ENCODE measurements at regions not wholly inside any gene's neighbourhood (a gene's known extent, or its start where the extent isn't known, plus 50 kb on each side); places are given as distances from the start of the nearest gene placed in this dataset.

DNA sequence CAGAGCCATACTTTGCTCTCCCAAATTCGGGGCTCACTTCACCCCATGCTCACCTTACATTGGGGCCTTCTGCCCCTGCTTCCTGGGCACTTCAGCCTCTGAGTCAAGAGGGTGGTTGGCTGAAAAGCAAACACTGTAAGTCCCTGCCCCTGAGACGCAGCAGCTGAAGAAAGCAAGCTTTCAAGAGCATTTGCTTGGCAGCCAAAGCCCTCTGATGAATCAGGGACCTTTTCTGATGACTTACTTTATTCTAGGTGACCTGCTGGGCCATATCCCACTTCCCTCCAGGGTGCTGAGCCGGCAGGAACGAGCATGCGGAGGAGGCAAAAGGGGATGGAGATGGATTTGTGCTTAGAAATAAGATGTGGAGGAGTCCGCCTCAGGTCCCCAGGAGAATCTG is 147.0 kb upstream of the TNRC6C start:
- Histone ChIP-seq H4K20me1 (ENCODE audit: control insufficient read depth, insufficient read depth, low read depth, low read length) (no peaks in the 10 kb centered on the region), H3K27me3 (ENCODE audit: control insufficient read depth, low read length) (no peaks in the 10 kb centered on the region), H3K27ac (ENCODE audit: low read depth, low read length) (no peak overlapping the region), H3F3A (ENCODE audit: control insufficient read depth, insufficient read depth) (no peaks in the 10 kb centered on the region), H3K4me1 (ENCODE audit: control insufficient read depth, low read length) (no peaks in the 10 kb centered on the region), H3K9me3 (ENCODE audit: control insufficient read depth, insufficient read depth, low read length) (no peaks in the 10 kb centered on the region), H3K4me3 (ENCODE audit: low read length) (no peak overlapping the region), H3K36me3 (ENCODE audit: control insufficient read depth, low read length) (no peaks in the 10 kb centered on the region), H3K79me2 (ENCODE audit: control insufficient read depth, low read length) (no peaks in the 10 kb centered on the region), H3K9me2 (replicated peaks; ENCODE audit: control insufficient read depth, low read length) (no peaks in the 10 kb centered on the region), H3K4me2 (ENCODE audit: low read length) (no peak overlapping the region)
- TF ChIP-seq EZH2phosphoT487 (IDR thresholded peaks at IDR 0.05; ENCODE audit: borderline replicate concordance, low read length): no peak
- TF ChIP-seq, protein P1, sequence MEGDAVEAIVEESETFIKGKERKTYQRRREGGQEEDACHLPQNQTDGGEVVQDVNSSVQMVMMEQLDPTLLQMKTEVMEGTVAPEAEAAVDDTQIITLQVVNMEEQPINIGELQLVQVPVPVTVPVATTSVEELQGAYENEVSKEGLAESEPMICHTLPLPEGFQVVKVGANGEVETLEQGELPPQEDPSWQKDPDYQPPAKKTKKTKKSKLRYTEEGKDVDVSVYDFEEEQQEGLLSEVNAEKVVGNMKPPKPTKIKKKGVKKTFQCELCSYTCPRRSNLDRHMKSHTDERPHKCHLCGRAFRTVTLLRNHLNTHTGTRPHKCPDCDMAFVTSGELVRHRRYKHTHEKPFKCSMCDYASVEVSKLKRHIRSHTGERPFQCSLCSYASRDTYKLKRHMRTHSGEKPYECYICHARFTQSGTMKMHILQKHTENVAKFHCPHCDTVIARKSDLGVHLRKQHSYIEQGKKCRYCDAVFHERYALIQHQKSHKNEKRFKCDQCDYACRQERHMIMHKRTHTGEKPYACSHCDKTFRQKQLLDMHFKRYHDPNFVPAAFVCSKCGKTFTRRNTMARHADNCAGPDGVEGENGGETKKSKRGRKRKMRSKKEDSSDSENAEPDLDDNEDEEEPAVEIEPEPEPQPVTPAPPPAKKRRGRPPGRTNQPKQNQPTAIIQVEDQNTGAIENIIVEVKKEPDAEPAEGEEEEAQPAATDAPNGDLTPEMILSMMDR (IDR thresholded peaks at IDR 0.05; ENCODE audit: low read depth, low read length, poor library complexity, severe bottlenecking): no peak

DNA sequence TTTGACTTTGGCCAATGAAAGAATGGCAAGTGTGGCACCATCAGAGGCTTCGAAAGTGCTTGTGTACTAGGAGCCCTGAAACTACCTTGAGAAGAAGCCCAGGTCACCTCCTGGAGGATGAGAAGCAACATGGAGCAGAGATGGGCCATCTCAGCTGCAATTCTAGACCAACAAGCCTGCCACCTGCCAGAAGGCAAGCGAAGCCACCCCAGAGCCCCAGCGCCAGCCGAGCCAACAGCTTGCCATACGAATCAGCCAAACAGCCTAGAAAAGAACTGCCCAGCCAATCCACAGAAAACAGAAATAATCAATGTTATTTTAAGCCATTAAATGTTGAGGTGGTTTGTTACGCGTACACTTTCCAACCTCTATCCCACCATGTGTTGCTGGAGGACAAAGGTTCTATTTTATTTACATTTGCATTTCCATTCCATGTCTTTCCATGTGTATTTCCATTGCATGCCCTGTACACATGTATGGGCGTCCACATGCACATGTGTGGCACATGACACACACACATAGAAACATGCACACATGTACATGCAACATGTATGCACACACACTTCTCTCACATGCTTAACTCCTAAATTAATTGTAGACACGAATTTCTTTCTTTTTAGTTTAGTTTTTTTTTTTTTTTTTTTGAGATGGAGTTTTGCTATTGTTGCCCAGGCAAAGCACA is 144.3 kb upstream of the TNRC6C start:
- H3K4me3 ChIP-seq (ENCODE audit: low read length): no peak overlapping the region
- H3K4me2 ChIP-seq (ENCODE audit: low read length): no peak overlapping the region
- H4K20me1 ChIP-seq (ENCODE audit: control insufficient read depth, insufficient read depth, low read depth, low read length): no peaks in the 10 kb centered on the region; the same call in 1 of the 2 replicates
- H3K36me3 ChIP-seq (ENCODE audit: control insufficient read depth, low read length): no peaks in the 10 kb centered on the region
- TF ChIP-seq, protein P1 (IDR thresholded peaks at IDR 0.05; ENCODE audit: low read depth, low read length, poor library complexity, severe bottlenecking): no peak
- TF ChIP-seq EZH2phosphoT487 (IDR thresholded peaks at IDR 0.05; ENCODE audit: borderline replicate concordance, low read length): no peak
- no peaks in the 10 kb centered on the region for H3K9me3 ChIP-seq (ENCODE audit: control insufficient read depth, insufficient read depth, low read length)
- H3K79me2 ChIP-seq (ENCODE audit: control insufficient read depth, low read length): no peaks in the 10 kb centered on the region
- no peak overlapping the region for H3K27ac ChIP-seq (ENCODE audit: low read depth, low read length)
- no peaks in the 10 kb centered on the region for H3K9me2 ChIP-seq (replicated peaks; ENCODE audit: control insufficient read depth, low read length)
- H3F3A ChIP-seq (ENCODE audit: control insufficient read depth, insufficient read depth): no peaks in the 10 kb centered on the region
- no peaks in the 10 kb centered on the region for H3K4me1 ChIP-seq (ENCODE audit: control insufficient read depth, low read length)
- H3K27me3 ChIP-seq (ENCODE audit: control insufficient read depth, low read length): peaks cover 8% of the 10 kb centered on the region

DNA sequence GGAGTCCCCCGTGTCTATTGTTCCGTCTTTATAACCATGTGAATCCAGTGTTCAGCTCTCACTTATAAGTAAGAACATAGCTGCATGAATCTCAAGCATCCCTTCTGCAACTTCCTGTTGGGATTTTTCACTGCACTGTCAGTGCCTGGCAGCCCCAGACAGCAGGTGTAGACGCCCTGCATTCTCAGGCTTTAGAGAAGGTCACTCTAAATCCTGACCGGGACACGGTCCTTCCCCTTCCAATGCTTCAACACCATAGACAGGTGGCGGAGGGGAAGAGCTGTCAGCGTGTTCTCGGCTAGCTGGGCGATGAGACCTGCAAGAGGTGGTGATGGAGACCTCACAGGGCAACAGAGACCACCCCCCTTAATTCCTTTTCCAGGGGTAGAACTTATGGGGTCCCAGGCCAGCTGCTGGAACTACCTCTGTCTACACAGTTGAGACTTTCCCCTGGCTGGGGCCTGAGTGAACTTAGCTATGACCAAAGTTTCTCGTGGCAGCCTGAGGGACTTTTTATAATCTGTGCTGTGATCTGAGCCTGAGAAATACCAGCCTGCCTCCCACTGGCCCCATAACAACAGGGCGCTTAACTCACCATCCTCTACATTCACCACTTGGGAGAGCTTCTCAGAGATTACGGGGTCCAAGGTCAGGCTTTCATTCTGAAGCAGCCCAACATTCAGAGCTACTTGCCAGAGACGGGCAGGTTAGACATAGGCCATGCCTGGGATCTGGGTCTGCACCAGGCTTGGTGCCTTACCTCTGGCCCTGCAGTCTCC is 143.2 kb upstream of the TNRC6C start:
- no peaks in the 10 kb centered on the region for H3K4me1 ChIP-seq (ENCODE audit: control insufficient read depth, low read length)

More for the DNA sequence above, 143.2 kb upstream of the TNRC6C start:
- Histone ChIP-seq H3K9me2 (replicated peaks; ENCODE audit: control insufficient read depth, low read length) (no peaks in the 10 kb centered on the region), H3K27ac (ENCODE audit: low read depth, low read length) (no peak overlapping the region), H3K36me3 (ENCODE audit: control insufficient read depth, low read length) (no peaks in the 10 kb centered on the region), H3K4me3 (ENCODE audit: low read length) (no peak overlapping the region), H3K27me3 (ENCODE audit: control insufficient read depth, low read length) (peaks cover 8% of the 10 kb centered on the region), H3K9me3 (ENCODE audit: control insufficient read depth, insufficient read depth, low read length) (no peaks in the 10 kb centered on the region), H3F3A (ENCODE audit: control insufficient read depth, insufficient read depth) (no peaks in the 10 kb centered on the region), H3K4me2 (ENCODE audit: low read length) (no peak overlapping the region), H4K20me1 (ENCODE audit: control insufficient read depth, insufficient read depth, low read depth, low read length) (no peaks in the 10 kb centered on the region; the same call in 1 of the 2 replicates), H3K79me2 (ENCODE audit: control insufficient read depth, low read length) (no peaks in the 10 kb centered on the region)
- TF ChIP-seq EZH2phosphoT487 (IDR thresholded peaks at IDR 0.05; ENCODE audit: borderline replicate concordance, low read length): no peak
- TF ChIP-seq, protein P1 (IDR thresholded peaks at IDR 0.05; ENCODE audit: low read depth, low read length, poor library complexity, severe bottlenecking): no peak
